ENCODE measurements at regions not wholly inside any gene's neighbourhood (a gene's known extent, or its start where the extent isn't known, plus 50 kb on each side); places are given as distances from the start of the nearest gene placed in this dataset.

GRCh38 chr5:114903767-114904166, 265.9 kb downstream of the TRIM36 start:
- no peak overlapping the region for H3K4me3 ChIP-seq
- TF ChIP-seq, protein P1, sequence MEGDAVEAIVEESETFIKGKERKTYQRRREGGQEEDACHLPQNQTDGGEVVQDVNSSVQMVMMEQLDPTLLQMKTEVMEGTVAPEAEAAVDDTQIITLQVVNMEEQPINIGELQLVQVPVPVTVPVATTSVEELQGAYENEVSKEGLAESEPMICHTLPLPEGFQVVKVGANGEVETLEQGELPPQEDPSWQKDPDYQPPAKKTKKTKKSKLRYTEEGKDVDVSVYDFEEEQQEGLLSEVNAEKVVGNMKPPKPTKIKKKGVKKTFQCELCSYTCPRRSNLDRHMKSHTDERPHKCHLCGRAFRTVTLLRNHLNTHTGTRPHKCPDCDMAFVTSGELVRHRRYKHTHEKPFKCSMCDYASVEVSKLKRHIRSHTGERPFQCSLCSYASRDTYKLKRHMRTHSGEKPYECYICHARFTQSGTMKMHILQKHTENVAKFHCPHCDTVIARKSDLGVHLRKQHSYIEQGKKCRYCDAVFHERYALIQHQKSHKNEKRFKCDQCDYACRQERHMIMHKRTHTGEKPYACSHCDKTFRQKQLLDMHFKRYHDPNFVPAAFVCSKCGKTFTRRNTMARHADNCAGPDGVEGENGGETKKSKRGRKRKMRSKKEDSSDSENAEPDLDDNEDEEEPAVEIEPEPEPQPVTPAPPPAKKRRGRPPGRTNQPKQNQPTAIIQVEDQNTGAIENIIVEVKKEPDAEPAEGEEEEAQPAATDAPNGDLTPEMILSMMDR (IDR thresholded peaks at IDR 0.05; ENCODE audit: low read depth, low read length): no peak

GRCh38 chr5:114898602-114899001, 271.1 kb downstream of the TRIM36 start:
- TF ChIP-seq, protein P1 (IDR thresholded peaks at IDR 0.05; ENCODE audit: low read depth, low read length): no peak
- no peak overlapping the region for H3K27ac ChIP-seq
- H3K4me1 ChIP-seq (ENCODE audit: low read depth): no peaks in the 10 kb centered on the region
- no peak overlapping the region for H3K4me3 ChIP-seq
- H3K36me3 ChIP-seq: no peaks in the 10 kb centered on the region
- DNase-seq (ENCODE audit: low read depth in 1 of 2, low spot score in 1 of 2): no peak
- no peaks in the 10 kb centered on the region for H3K27me3 ChIP-seq
- no peaks in the 10 kb centered on the region for H3K9me3 ChIP-seq (ENCODE audit: low read depth)

More at GRCh38 chr5:114903767-114904166, 265.9 kb downstream of the TRIM36 start:
- DNase-seq (ENCODE audit: low read depth in 1 of 2, low spot score in 1 of 2): no peak
- Histone ChIP-seq H3K36me3 (no peaks in the 10 kb centered on the region), H3K27ac (no peak overlapping the region), H3K4me1 (ENCODE audit: low read depth) (no peaks in the 10 kb centered on the region), H3K9me3 (ENCODE audit: low read depth) (no peaks in the 10 kb centered on the region), H3K27me3 (no peaks in the 10 kb centered on the region)

- Histone ChIP-seq H3K27me3 (no peaks in the 10 kb centered on the region), H3K36me3 (no peaks in the 10 kb centered on the region), H3K4me3 (no peak overlapping the region), H3K27ac (no peak overlapping the region), H3K9me3 (ENCODE audit: low read depth) (no peaks in the 10 kb centered on the region), H3K4me1 (ENCODE audit: low read depth) (no peaks in the 10 kb centered on the region)
- TF ChIP-seq, protein P1 (IDR thresholded peaks at IDR 0.05; ENCODE audit: low read depth, low read length): no peak
- DNase-seq (ENCODE audit: low read depth in 1 of 2, low spot score in 1 of 2): no peak
These were observed 286.0 kb downstream of the TRIM36 start for GRCh38 chr5:114883675-114884074.

- H3K9me3 ChIP-seq (ENCODE audit: low read depth): no peaks in the 10 kb centered on the region
- no peak for DNase-seq (ENCODE audit: low read depth in 1 of 2, low spot score in 1 of 2)
These were observed 310.3 kb downstream of the TRIM36 start for GRCh38 chr5:114859438-114859735.

DNA sequence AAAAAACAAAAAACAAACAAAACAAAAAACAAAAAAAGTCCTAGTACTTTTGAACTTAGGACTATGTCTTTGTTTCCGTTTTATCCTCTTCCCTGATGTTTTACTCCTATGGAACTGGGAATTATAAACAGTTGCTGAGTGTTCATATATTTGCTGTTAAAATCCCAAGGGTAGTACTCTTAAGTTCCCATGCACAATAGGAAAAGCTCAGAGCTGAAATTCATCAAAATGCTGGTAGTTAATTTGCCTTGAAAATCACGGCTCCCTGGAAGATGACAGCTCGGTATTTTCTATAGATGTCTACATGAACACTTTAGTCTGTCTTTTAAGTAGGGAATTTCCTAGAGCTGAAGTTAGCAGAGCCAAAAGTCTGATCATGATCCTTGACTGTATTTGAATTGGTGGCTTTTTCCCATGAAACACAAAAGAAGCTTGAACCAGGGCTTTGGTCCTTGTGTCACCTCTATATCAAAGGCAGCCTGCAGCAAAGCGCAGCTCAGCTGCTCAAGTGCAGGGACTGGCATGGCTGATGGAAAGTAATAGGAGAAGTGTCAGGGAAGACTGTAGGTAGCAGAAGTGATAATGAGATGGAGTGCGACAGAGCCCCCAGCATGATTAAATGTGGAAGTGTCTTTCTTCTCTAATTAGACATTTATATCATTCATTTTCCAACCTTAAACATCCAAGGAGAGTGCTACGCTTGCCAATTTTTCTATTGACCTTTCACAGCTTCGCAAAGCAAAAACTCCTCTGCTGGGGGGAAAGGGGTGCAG, 310.9 kb downstream of the TRIM36 start:
- H3K27ac ChIP-seq: no peak overlapping the region
- H3K4me1 ChIP-seq (ENCODE audit: low read depth): no peaks in the 10 kb centered on the region
- TF ChIP-seq, protein P1 (IDR thresholded peaks at IDR 0.05; ENCODE audit: low read depth, low read length): no peak
- DNase-seq (ENCODE audit: low read depth in 1 of 2, low spot score in 1 of 2): no peak
- no peak overlapping the region for H3K4me3 ChIP-seq
- no peaks in the 10 kb centered on the region for H3K36me3 ChIP-seq
- H3K27me3 ChIP-seq: no peaks in the 10 kb centered on the region
- no peaks in the 10 kb centered on the region for H3K9me3 ChIP-seq (ENCODE audit: low read depth)

More at GRCh38 chr5:114859438-114859735, 310.3 kb downstream of the TRIM36 start:
- no peak overlapping the region for H3K27ac ChIP-seq
- no peaks in the 10 kb centered on the region for H3K27me3 ChIP-seq
- TF ChIP-seq, protein P1 (IDR thresholded peaks at IDR 0.05; ENCODE audit: low read depth, low read length): no peak
- H3K36me3 ChIP-seq: no peaks in the 10 kb centered on the region
- no peaks in the 10 kb centered on the region for H3K4me1 ChIP-seq (ENCODE audit: low read depth)
- H3K4me3 ChIP-seq: no peak overlapping the region

Measured in cardiac muscle cell (in vitro differentiated cells and primary cell).